ENCODE measurements at regions not wholly inside any gene's neighbourhood (a gene's known extent, or its start where the extent isn't known, plus 50 kb on each side); places are given as distances from the start of the nearest gene placed in this dataset.

GRCh38 chr17:79224903-79225302 lies 150.3 kb downstream of the ENGASE start:
- DNase-seq (ENCODE audit: low read depth): no peak
- no peak overlapping the region for H3K4me3 ChIP-seq (ENCODE audit: low read depth, low read length)

- no peak overlapping the region for H3K4me3 ChIP-seq (ENCODE audit: low read depth, low read length)
- DNase-seq (ENCODE audit: low read depth): no peak
Observed at GRCh38 chr17:79224476-79224875, 149.9 kb downstream of the ENGASE start.

- DNase-seq (ENCODE audit: low read depth): no peak
- H3K4me3 ChIP-seq (ENCODE audit: low read depth, low read length): no peak overlapping the region
Observed at GRCh38 chr17:79223953-79224352, 149.3 kb downstream of the ENGASE start.

- DNase-seq (ENCODE audit: low read depth): no peak
- no peak overlapping the region for H3K4me3 ChIP-seq (ENCODE audit: low read depth, low read length)
Observed at GRCh38 chr17:79223471-79223870, 148.8 kb downstream of the ENGASE start.

- no peak overlapping the region for H3K4me3 ChIP-seq (ENCODE audit: low read depth, low read length)
- DNase-seq (ENCODE audit: low read depth): no peak
Observed at GRCh38 chr17:79221597-79221996, 147.0 kb downstream of the ENGASE start.

- H3K4me3 ChIP-seq (ENCODE audit: low read depth, low read length): no peak overlapping the region
- DNase-seq (ENCODE audit: low read depth): no peak
Observed at GRCh38 chr17:79220713-79221291, 146.2 kb downstream of the ENGASE start.

GRCh38 chr17:79220201-79220712 lies 145.6 kb downstream of the ENGASE start:
- no peak for DNase-seq (ENCODE audit: low read depth)
- no peak overlapping the region for H3K4me3 ChIP-seq (ENCODE audit: low read depth, low read length)

- no peak overlapping the region for H3K4me3 ChIP-seq (ENCODE audit: low read depth, low read length)
- no peak for DNase-seq (ENCODE audit: low read depth)
Observed at GRCh38 chr17:79219208-79219935, 144.7 kb downstream of the ENGASE start.

GRCh38 chr17:79218825-79219200 lies 144.2 kb downstream of the ENGASE start:
- H3K4me3 ChIP-seq (ENCODE audit: low read depth, low read length): no peak overlapping the region
- no peak for DNase-seq (ENCODE audit: low read depth)

GRCh38 chr17:79218175-79218824 lies 143.7 kb downstream of the ENGASE start:
- no peak for DNase-seq (ENCODE audit: low read depth)
- no peak overlapping the region for H3K4me3 ChIP-seq (ENCODE audit: low read depth, low read length)

GRCh38 chr17:79217473-79218135 lies 143.0 kb downstream of the ENGASE start:
- H3K4me3 ChIP-seq (ENCODE audit: low read depth, low read length): no peak overlapping the region
- no peak for DNase-seq (ENCODE audit: low read depth)

- no peak for DNase-seq (ENCODE audit: low read depth)
- no peak overlapping the region for H3K4me3 ChIP-seq (ENCODE audit: low read depth, low read length)
Observed at GRCh38 chr17:79216826-79217225, 142.2 kb downstream of the ENGASE start.

- DNase-seq (ENCODE audit: low read depth): no peak
Observed at GRCh38 chr17:79216391-79216790, 141.8 kb downstream of the ENGASE start.

GRCh38 chr17:79215631-79216030 lies 141.0 kb downstream of the ENGASE start:
- H3K4me3 ChIP-seq (ENCODE audit: low read depth, low read length): no peak overlapping the region
- DNase-seq (ENCODE audit: low read depth): no peak

More at GRCh38 chr17:79216391-79216790, 141.8 kb downstream of the ENGASE start:
- H3K4me3 ChIP-seq (ENCODE audit: low read depth, low read length): no peak overlapping the region

GRCh38 chr17:79214940-79215604 lies 140.4 kb downstream of the ENGASE start:
- DNase-seq (ENCODE audit: low read depth): no peak
- H3K4me3 ChIP-seq (ENCODE audit: low read depth, low read length): no peak overlapping the region

GRCh38 chr17:79214459-79214858 lies 139.8 kb downstream of the ENGASE start:
- no peak for DNase-seq (ENCODE audit: low read depth)
- no peak overlapping the region for H3K4me3 ChIP-seq (ENCODE audit: low read depth, low read length)

GRCh38 chr17:79213305-79213704 lies 138.7 kb downstream of the ENGASE start:
- no peak for DNase-seq (ENCODE audit: low read depth)
- H3K4me3 ChIP-seq (ENCODE audit: low read depth, low read length): no peak overlapping the region

- DNase-seq (ENCODE audit: low read depth): no peak
- H3K4me3 ChIP-seq (ENCODE audit: low read depth, low read length): no peak overlapping the region
Observed at GRCh38 chr17:79212149-79213087, 137.8 kb downstream of the ENGASE start.
